HEK293 (cell line): ENCODE measurements at regions not wholly inside any gene's neighbourhood (a gene's known extent, or its start where the extent isn't known, plus 50 kb on each side); places are given as distances from the start of the nearest gene placed in this dataset.

Source experiments
- CTCF ChIA-PET: fragments of 350-600 bp; formaldehyde crosslinking; extraction: SDS; loops from one replicate; lab custom pipeline; 2021; ENCODE audit warnings: antibody characterized with exemption; lab: Yijun Ruan, JAX
- POLR2A ChIA-PET: fragments of 300-600 bp; formaldehyde crosslinking; extraction: SDS; loops from one replicate; lab custom pipeline; 2020; ENCODE audit warnings: antibody characterized with exemption, inconsistent platforms; lab: Yijun Ruan, JAX
- H3K27ac ChIP-seq: fragments of 200-500 bp; sonication (Bioruptor generic); 2 replicates; pipeline ENCODE4 v1.5.1; 2014; ENCODE audit warnings: low read depth, low read length, control low read depth, inconsistent platforms; ENCODE audit errors: extremely low read depth
- H3K36me3 ChIP-seq, 2 experiments: fragments of 200-500 bp in 1 of 2; sonication (Bioruptor generic) in 1 of 2; 1 replicate in 1 of 2; 2 replicates in 1 of 2; pipeline ENCODE4 v1.5.1; 2014 to 2017; ENCODE audit warnings: inconsistent platforms in 2 of 2, low read length in 2 of 2; ENCODE audit not compliant: control insufficient read depth in 2 of 2, insufficient read depth in 1 of 2
- H3K4me1 ChIP-seq: fragments of 200-500 bp; sonication (Bioruptor generic); 2 replicates; pipeline ENCODE4 v1.5.1; 2014; ENCODE audit warnings: mild to moderate bottlenecking, low read length, inconsistent platforms; ENCODE audit not compliant: control insufficient read depth, insufficient read depth
- H3K4me3 ChIP-seq: 2 replicates; pipeline ENCODE4 v1.5.1; 2011; ENCODE audit warnings: low read depth, mild to moderate bottlenecking, control low read depth, low read length, moderate library complexity
- H3K9me3 ChIP-seq: fragments of 200-500 bp; sonication (Bioruptor generic); 2 replicates; pipeline ENCODE4 v1.5.1; 2014; ENCODE audit warnings: low read depth, low read length, inconsistent platforms; ENCODE audit not compliant: control insufficient read depth, insufficient read depth
- GLIS1 ChIP-seq: fragments of 450-650 bp; formaldehyde crosslinking; IDR thresholded peaks from 2 replicates; pipeline ENCODE4 v1.5.1; 2016; ENCODE audit warnings: missing biosample characterization, missing genetic modification characterization
- GLIS2 ChIP-seq: fragments of 450-650 bp; formaldehyde crosslinking; IDR thresholded peaks from 2 replicates; pipeline ENCODE4 v1.5.1; 2016; ENCODE audit warnings: missing biosample characterization, missing genetic modification characterization
- HIC1 ChIP-seq: fragments of 450-650 bp; formaldehyde crosslinking; IDR thresholded peaks from 2 replicates; pipeline ENCODE4 v1.5.1; 2016; ENCODE audit warnings: missing biosample characterization, missing genetic modification characterization
- IKZF3 ChIP-seq: fragments of 450-650 bp; IDR thresholded peaks from 2 replicates; pipeline ENCODE4 v1.5.0; 2018; ENCODE audit warnings: missing biosample characterization, mild to moderate bottlenecking, missing genetic modification characterization, moderate library complexity
- MZF1 ChIP-seq: fragments of 450-650 bp; formaldehyde crosslinking; IDR thresholded peaks from 2 replicates; pipeline ENCODE4 v1.5.1; 2017; ENCODE audit warnings: missing biosample characterization, missing genetic modification characterization, borderline replicate concordance
- ZBTB49 ChIP-seq: fragments of 450-650 bp; formaldehyde crosslinking; IDR thresholded peaks from 2 replicates; pipeline ENCODE4 v1.5.1; 2016; ENCODE audit warnings: missing biosample characterization, missing genetic modification characterization, low read depth
- ZFP69B ChIP-seq: fragments of 450-650 bp; formaldehyde crosslinking; IDR thresholded peaks from 2 replicates; pipeline ENCODE4 v1.5.1; 2016; ENCODE audit warnings: missing biosample characterization, missing genetic modification characterization
- ZNF362 ChIP-seq: fragments of 450-650 bp; formaldehyde crosslinking; IDR thresholded peaks from 2 replicates; pipeline ENCODE4 v1.5.1; 2016; ENCODE audit warnings: missing biosample characterization, missing genetic modification characterization
- ZNF488 ChIP-seq: fragments of 450-650 bp; formaldehyde crosslinking; IDR thresholded peaks from 2 replicates; pipeline ENCODE4 v1.5.1; 2016; ENCODE audit warnings: missing biosample characterization, missing genetic modification characterization
- ZNF518A ChIP-seq: fragments of 450-650 bp; formaldehyde crosslinking; conservative IDR thresholded peaks from 2 replicates; pipeline ENCODE4 v1.5.1; 2016; ENCODE audit warnings: low read depth, missing biosample characterization, missing genetic modification characterization
- ZNF558 ChIP-seq: fragments of 450-650 bp; formaldehyde crosslinking; IDR thresholded peaks from 2 replicates; pipeline ENCODE4 v1.5.1; 2016; ENCODE audit warnings: missing biosample characterization, missing genetic modification characterization
- ZNF585B ChIP-seq: fragments of 450-650 bp; formaldehyde crosslinking; IDR thresholded peaks from 2 replicates; pipeline ENCODE4 v1.5.1; 2016; ENCODE audit warnings: missing biosample characterization, missing genetic modification characterization
- ZNF624 ChIP-seq: fragments of 450-650 bp; formaldehyde crosslinking; IDR thresholded peaks from 2 replicates; pipeline ENCODE4 v1.5.1; 2017; ENCODE audit warnings: missing biosample characterization, missing genetic modification characterization
- ZNF654 ChIP-seq: fragments of 450-650 bp; formaldehyde crosslinking; IDR thresholded peaks from 2 replicates; pipeline ENCODE4 v1.5.1; 2016; ENCODE audit warnings: low read depth, missing biosample characterization, missing genetic modification characterization
- ZNF692 ChIP-seq: fragments of 450-650 bp; formaldehyde crosslinking; IDR thresholded peaks from 2 replicates; pipeline ENCODE4 v1.5.1; 2016; ENCODE audit warnings: missing biosample characterization, missing genetic modification characterization
- ZNF843 ChIP-seq: fragments of 450-650 bp; formaldehyde crosslinking; IDR thresholded peaks from 2 replicates; pipeline ENCODE4 v1.5.1; 2016; ENCODE audit warnings: missing biosample characterization, missing genetic modification characterization
- ZSCAN30 ChIP-seq: fragments of 450-650 bp; IDR thresholded peaks from 2 replicates; pipeline ENCODE4 v1.5.1; 2018; ENCODE audit warnings: missing biosample characterization, mild to moderate bottlenecking, missing genetic modification characterization, moderate library complexity

- H3K9me3 ChIP-seq: no peaks in the 10 kb centered on the region
- CTCF ChIA-PET: interaction anchor here (0.5 to 2.2 kb wide), 17 partner anchors 9 to 993 kb away, joined by 3 to 11 read pairs (median 3); no protein-coding TSS in a partner anchor
- no peak overlapping the region for H3K27ac ChIP-seq
- no peak overlapping the region for H3K4me3 ChIP-seq
- TF ChIP-seq ZBTB49 (tag by site-specific recombination): no peak
- TF ChIP-seq ZNF692 (tag by site-specific recombination): peak; percentile 76
- peak; percentile 39; the same call in 1 of the 2 replicates for TF ChIP-seq GLIS1 (tag by site-specific recombination)
- TF ChIP-seq ZNF362 (tag by site-specific recombination): no peak
- peak; percentile 74 for TF ChIP-seq ZNF654 (tag by site-specific recombination)
- peak; percentile 78 for TF ChIP-seq ZFP69B (tag by site-specific recombination)
- TF ChIP-seq ZNF585B (tag by site-specific recombination): no peak
- no peak for TF ChIP-seq ZNF624 (tag by site-specific recombination)
- TF ChIP-seq IKZF3 (tag by site-specific recombination): 0 out of 2 replicates have a peak, but pooled peaks have one; percentile 10
- no peak for TF ChIP-seq ZSCAN30 (tag by site-specific recombination)
- TF ChIP-seq MZF1: no peak
- no peak for TF ChIP-seq ZNF558 (tag by site-specific recombination)
- no peak for TF ChIP-seq ZNF843 (tag by site-specific recombination)
- TF ChIP-seq GLIS2: peak; percentile 49; the same call in 1 of the 2 replicates
- no peak for TF ChIP-seq ZNF488 (tag by site-specific recombination)
- TF ChIP-seq ZNF518A: no peak
- TF ChIP-seq HIC1 (tag by site-specific recombination): no peak
- H3K36me3 ChIP-seq: no peaks in the 10 kb centered on the region
- H3K4me1 ChIP-seq: no peaks in the 10 kb centered on the region
- POLR2A ChIA-PET: interaction anchor here (1.1 kb wide), 1 partner anchor 12 kb away, joined by 4 read pairs; no protein-coding TSS in a partner anchor
Observed at GRCh38 chr11:15826826-15827225, 529.5 kb downstream of the SOX6 start.
